C4-2B (cell line): ENCODE measurements at regions not wholly inside any gene's neighbourhood (a gene's known extent, or its start where the extent isn't known, plus 50 kb on each side); places are given as distances from the start of the nearest gene placed in this dataset.

ENCODE experiments used
- ZFX ChIP-seq: fragments of 450-650 bp; IDR thresholded peaks from 2 replicates; pipeline ENCODE4 v1.6.1; 2017
- TF ChIP-seq, protein P1 (sequence below): fragments of 450-650 bp; conservative IDR thresholded peaks from 2 replicates; pipeline ENCODE4 v1.5.1; 2017; ENCODE audit warnings: mild to moderate bottlenecking

DNA sequence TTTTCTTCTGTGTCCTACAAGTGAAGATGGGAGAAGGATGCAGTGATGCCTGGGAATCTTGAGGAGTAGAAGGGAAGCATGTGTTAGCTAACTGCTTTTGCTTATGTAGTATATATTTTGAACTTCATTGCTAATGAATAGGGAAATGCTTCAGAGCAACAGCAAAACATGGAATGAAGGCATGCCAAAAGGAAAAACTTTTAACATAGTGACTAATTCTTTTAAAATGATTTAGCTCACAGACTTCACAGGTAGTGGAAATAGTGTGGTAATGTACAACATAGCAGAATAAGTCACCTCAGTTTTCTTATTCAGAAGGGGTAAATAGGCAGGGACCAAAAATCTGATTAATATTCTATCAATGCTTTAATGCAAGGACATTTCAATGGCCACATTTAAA, 95.5 kb downstream of the LYPLAL1 start:
- TF ChIP-seq, protein P1, sequence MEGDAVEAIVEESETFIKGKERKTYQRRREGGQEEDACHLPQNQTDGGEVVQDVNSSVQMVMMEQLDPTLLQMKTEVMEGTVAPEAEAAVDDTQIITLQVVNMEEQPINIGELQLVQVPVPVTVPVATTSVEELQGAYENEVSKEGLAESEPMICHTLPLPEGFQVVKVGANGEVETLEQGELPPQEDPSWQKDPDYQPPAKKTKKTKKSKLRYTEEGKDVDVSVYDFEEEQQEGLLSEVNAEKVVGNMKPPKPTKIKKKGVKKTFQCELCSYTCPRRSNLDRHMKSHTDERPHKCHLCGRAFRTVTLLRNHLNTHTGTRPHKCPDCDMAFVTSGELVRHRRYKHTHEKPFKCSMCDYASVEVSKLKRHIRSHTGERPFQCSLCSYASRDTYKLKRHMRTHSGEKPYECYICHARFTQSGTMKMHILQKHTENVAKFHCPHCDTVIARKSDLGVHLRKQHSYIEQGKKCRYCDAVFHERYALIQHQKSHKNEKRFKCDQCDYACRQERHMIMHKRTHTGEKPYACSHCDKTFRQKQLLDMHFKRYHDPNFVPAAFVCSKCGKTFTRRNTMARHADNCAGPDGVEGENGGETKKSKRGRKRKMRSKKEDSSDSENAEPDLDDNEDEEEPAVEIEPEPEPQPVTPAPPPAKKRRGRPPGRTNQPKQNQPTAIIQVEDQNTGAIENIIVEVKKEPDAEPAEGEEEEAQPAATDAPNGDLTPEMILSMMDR, result no peak
- no peak for TF ChIP-seq ZFX
